ENCODE measurements at regions not wholly inside any gene's neighbourhood (a gene's known extent, or its start where the extent isn't known, plus 50 kb on each side); places are given as distances from the start of the nearest gene placed in this dataset.

- Mint-ChIP-seq H3K27ac (ENCODE audit: unreplicated experiment) (no peak overlapping the region), H3K9me3 (ENCODE audit: unreplicated experiment) (no peaks in the 10 kb centered on the region), H3K36me3 (ENCODE audit: low read depth, unreplicated experiment) (peaks cover 1% of the 10 kb centered on the region), H3K4me1 (ENCODE audit: low read depth, unreplicated experiment) (peaks cover 5% of the 10 kb centered on the region), H3K4me3 (ENCODE audit: unreplicated experiment) (no peak overlapping the region), H3K27me3 (ENCODE audit: low read depth, unreplicated experiment) (no peaks in the 10 kb centered on the region)
- Histone ChIP-seq H3K4me2 (ENCODE audit: low read length) (no peak overlapping the region), H3K79me2 (ENCODE audit: insufficient read depth, low read length) (no peaks in the 10 kb centered on the region), H3K4me1 (ENCODE audit: insufficient read depth, low read length) (no peaks in the 10 kb centered on the region), H3K4me3 (ENCODE audit: insufficient read depth, low read depth, low read length) (no peak overlapping the region), H3K36me3 (ENCODE audit: insufficient read depth, low read length) (no peaks in the 10 kb centered on the region), H4K20me1 (ENCODE audit: insufficient read depth, low read length) (no peaks in the 10 kb centered on the region), H3K9ac (ENCODE audit: low read length) (no peak overlapping the region), H3K9me3 (ENCODE audit: insufficient read depth, low read depth, low read length) (no peaks in the 10 kb centered on the region), H3K27me3 (ENCODE audit: insufficient read depth, low read length) (no peaks in the 10 kb centered on the region), H2AFZ (ENCODE audit: low read depth, low read length) (no peak overlapping the region), H3K27ac (ENCODE audit: low read depth, low read length) (no peak overlapping the region)
- FAIRE-seq: no peak
- DNase-seq (ENCODE audit: low read depth): no peak
- no peak for TF ChIP-seq CTCF (IDR thresholded peaks at IDR 0.05; ENCODE audit: insufficient read depth, low read depth, low read length)
- no peak for TF ChIP-seq EZH2 (IDR thresholded peaks at IDR 0.05; ENCODE audit: insufficient read depth, low read length)
Observed at GRCh38 chr5:82601077-82601476, 322.9 kb upstream of the RPS23 start.

DNA sequence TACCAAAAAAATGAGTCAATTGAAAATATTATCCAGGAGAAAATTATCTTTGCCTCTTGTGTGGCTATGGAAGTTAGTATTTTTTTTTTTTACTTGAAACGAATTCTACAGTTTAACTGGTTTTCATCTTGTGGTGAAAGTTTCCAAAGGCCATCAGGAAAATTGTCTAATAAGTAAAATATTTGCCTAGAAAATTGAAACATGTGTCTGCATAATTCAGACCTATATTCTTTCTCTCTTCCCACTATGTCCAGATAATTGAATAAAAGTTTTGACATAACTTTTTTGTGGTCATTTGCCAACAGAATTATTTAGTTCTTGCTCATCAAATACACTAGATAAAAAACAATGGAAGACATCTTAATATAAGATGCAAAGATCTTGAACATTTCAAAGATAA is 321.5 kb upstream of the RPS23 start:
- H3K4me1 Mint-ChIP-seq (ENCODE audit: low read depth, unreplicated experiment): peaks cover 5% of the 10 kb centered on the region
- H3K4me2 ChIP-seq (ENCODE audit: low read length): no peak overlapping the region
- no peaks in the 10 kb centered on the region for H3K9me3 Mint-ChIP-seq (ENCODE audit: unreplicated experiment)

More for the DNA sequence above, 321.5 kb upstream of the RPS23 start:
- DNase-seq (ENCODE audit: low read depth) (peak; percentile 16), FAIRE-seq (no peak)
- H3K27me3 Mint-ChIP-seq (ENCODE audit: low read depth, unreplicated experiment): no peaks in the 10 kb centered on the region
- Histone ChIP-seq H2AFZ (ENCODE audit: low read depth, low read length) (no peak overlapping the region), H3K9ac (ENCODE audit: low read length) (no peak overlapping the region), H3K9me3 (ENCODE audit: insufficient read depth, low read depth, low read length) (no peaks in the 10 kb centered on the region), H3K27me3 (ENCODE audit: insufficient read depth, low read length) (no peaks in the 10 kb centered on the region), H3K4me1 (ENCODE audit: insufficient read depth, low read length) (no peaks in the 10 kb centered on the region), H3K79me2 (ENCODE audit: insufficient read depth, low read length) (no peaks in the 10 kb centered on the region), H3K4me3 (ENCODE audit: insufficient read depth, low read depth, low read length) (no peak overlapping the region), H4K20me1 (ENCODE audit: insufficient read depth, low read length) (no peaks in the 10 kb centered on the region), H3K36me3 (ENCODE audit: insufficient read depth, low read length) (no peaks in the 10 kb centered on the region), H3K27ac (ENCODE audit: low read depth, low read length) (no peak overlapping the region)
- H3K4me3 Mint-ChIP-seq (ENCODE audit: unreplicated experiment): no peak overlapping the region
- H3K27ac Mint-ChIP-seq (ENCODE audit: unreplicated experiment): no peak overlapping the region
- H3K36me3 Mint-ChIP-seq (ENCODE audit: low read depth, unreplicated experiment): no peaks in the 10 kb centered on the region
- TF ChIP-seq CTCF (IDR thresholded peaks at IDR 0.05; ENCODE audit: insufficient read depth, low read depth, low read length) (no peak), EZH2 (IDR thresholded peaks at IDR 0.05; ENCODE audit: insufficient read depth, low read length) (no peak)
